ENCODE measurements at regions not wholly inside any gene's neighbourhood (a gene's known extent, or its start where the extent isn't known, plus 50 kb on each side); places are given as distances from the start of the nearest gene placed in this dataset.
"Not testable (repeated sequence)": the region's sequence is repeated elsewhere in the genome, so short reads cannot be mapped to it uniquely, and the experiment has no call there.

GRCh38 chr5:58197875-58198274 lies 262.0 kb downstream of the PLK2 start:
- DNase-seq, result no peak

- no peak for DNase-seq
Observed at GRCh38 chr5:58191443-58191842, 268.4 kb downstream of the PLK2 start.

- DNase-seq, result no peak
Observed at GRCh38 chr5:58188262-58188651, 271.6 kb downstream of the PLK2 start.

DNA sequence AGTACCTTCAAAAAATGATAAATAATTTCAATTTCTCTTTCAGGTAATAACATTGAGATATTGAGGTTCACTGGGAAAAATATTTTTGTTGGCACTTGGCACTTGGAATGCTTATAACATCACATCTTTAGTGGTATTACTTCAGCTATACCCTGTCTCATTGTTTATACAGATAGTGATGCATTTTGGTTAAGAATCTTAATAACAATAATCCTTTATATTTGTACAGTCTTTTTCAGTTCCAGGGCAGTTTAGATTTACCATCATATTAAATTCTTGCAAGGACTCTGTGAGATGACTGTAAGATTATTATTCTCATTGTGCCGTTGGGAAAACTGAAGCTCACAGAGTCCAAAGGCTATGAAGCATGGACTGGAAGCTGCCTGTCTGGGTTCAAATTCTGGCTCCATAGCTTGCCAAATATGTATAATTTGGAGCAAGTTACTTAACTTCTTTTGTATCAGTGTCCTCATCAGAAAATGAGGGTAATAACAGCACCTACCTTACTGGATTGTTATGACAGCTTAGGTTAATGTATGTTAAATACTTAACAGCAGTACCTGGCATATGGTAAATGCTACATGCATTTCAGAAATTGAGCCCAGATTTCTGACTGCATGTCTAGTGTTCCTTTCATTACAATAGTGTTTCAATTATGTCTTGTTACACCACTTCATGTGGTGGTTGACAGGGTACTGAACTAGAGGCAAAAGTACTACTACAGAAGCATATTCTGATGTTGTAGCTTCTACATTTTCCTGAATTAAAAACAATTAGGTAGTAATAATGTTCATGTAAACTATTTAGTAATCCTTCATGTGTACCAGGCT lies 272.2 kb downstream of the PLK2 start:
- no peak for DNase-seq

DNA sequence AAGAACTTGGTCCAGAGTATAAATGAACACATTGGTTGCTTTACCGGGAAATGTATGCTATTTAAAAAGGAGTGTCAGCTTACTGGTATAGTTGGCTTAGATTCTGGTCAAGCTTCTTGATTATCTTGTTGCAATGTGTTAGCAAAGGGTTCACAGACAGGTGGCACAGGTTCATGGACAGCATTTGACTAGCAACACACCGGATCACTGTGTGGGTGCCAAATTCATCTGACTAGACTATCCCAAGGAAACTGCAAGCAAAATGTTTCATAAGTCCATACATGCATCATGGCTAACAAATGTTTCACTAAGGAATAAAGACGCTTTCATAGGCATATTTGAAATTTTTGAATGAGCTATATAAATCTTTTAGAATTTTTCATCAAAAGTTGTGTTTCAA lies 274.1 kb downstream of the PLK2 start:
- no peak for DNase-seq

DNA sequence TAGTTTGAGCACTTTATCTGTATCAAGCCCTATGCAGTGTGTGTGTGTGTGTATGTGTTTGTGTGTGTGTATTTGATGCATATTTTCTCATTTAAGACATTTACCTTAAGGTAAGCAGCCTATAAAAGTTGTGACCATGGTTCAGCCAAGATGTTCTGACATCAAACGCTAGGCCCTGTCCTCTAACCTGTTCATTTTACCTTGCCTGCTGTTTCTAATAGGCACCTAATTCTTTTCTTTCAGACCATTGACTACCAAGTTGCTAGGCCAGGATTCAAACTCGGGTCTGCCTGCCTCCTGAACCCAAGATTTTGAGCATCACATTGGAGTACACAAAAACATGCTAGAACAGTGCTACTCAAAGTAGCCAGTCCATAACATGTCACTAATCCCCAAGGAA lies 274.5 kb downstream of the PLK2 start:
- no peak for DNase-seq

- DNase-seq, result no peak
Observed at GRCh38 chr5:58184910-58185309, 275.0 kb downstream of the PLK2 start.

- no peak for DNase-seq
Observed at GRCh38 chr5:58183786-58184085, 276.1 kb downstream of the PLK2 start.

- no peak for DNase-seq
Observed at GRCh38 chr5:58183078-58183785, 276.7 kb downstream of the PLK2 start.

- DNase-seq, result no peak
Observed at GRCh38 chr5:58182287-58182841, 277.5 kb downstream of the PLK2 start.

- no peak for DNase-seq
Observed at GRCh38 chr5:58181578-58182286, 278.2 kb downstream of the PLK2 start.

- DNase-seq, result no peak
Observed at GRCh38 chr5:58172946-58173345, 286.9 kb downstream of the PLK2 start.

DNA sequence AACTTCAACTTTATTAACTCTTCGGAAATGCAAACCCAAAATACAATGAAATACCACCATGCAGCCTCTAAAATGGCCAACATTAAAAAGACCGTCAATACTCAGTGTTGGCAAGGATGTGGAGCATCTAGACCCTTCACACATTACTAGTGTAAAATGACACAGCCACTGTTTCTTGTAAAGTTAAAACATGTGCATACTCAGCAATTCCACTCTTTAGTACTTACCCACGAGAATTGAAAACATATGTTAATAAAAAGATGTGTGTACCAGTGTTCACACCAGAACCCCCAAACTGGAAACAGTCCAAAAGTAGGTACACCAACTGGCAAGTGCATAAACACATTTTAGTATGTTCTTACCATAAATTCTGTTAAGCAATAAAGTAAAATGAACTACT lies 294.7 kb downstream of the PLK2 start:
- no peak for DNase-seq

- not testable (repeated sequence) for DNase-seq
Observed at GRCh38 chr5:58161889-58162288, 298.0 kb downstream of the PLK2 start.

DNA sequence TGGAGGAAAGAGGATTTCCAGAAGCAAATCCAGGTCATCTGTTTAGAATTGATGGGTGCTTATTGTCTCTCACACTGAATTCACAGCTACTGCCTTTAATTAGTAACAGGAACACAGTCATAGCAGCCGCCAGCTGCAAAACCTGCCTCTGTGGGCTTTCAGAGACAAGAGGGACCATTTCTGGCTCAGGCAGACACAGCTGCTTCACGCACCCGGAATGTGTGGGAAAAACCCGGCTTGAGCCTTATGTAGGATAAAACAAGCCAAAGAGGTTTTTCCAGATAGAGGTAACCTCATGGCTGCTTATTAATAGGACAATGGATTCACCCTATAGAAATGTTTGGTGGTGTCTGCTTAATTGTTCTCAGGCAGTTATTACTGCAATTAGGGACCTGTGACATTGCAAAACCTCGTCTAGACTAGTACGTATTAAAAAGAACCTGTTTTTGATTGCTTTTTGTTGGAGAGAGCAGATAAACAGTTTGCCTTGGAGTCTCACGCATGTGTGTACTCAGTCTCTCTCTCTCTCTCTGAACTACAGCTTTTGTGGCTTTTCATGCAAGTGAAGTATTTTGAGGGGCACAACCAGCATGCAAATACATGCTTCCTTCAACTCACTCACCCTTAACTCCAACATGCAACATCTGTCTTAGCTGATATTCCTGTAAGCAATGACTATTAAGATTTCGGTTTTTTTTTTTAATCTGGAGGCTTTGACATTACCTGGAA lies 302.7 kb downstream of the PLK2 start:
- no peak for DNase-seq

DNA sequence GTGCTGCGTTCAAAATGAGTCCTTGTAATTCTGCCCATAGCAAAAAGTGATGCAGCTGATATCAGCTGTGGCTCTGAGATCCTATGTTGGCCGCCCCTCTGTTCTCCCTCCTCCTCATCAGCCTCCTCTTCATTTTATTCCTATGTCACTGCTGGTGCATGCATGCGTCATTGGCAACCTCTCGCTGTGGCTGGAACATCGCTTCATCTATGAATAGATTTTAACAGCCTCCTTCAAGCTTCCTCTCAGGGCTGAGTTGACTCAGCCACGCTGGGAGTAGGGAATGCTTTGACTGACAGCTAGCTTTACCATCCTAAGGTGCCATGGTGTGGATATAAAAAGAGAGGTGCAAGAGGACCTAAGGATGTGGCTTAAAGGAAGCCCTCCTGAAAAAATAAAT lies 303.5 kb downstream of the PLK2 start:
- DNase-seq, result no peak

GRCh38 chr5:58153255-58153654 lies 306.6 kb downstream of the PLK2 start:
- no peak for DNase-seq

DNA sequence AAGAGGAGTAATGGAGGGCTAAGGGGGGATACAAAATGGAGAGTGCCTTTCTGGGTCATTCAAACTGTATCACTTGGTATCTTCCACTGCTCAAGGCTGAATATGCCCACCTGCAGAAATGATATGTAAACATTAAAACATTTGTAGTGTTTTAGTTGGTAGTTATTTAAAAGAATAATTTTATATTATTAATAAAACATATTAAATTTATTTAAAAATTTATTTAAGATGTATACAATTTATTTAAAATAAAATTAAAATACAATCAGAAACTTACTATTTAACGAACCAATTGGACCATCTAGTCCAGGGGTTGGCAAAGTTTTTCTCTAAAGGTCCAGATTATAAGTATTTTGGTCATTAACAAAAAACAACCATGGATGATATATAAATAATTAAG lies 308.5 kb downstream of the PLK2 start:
- DNase-seq, result no peak

DNA sequence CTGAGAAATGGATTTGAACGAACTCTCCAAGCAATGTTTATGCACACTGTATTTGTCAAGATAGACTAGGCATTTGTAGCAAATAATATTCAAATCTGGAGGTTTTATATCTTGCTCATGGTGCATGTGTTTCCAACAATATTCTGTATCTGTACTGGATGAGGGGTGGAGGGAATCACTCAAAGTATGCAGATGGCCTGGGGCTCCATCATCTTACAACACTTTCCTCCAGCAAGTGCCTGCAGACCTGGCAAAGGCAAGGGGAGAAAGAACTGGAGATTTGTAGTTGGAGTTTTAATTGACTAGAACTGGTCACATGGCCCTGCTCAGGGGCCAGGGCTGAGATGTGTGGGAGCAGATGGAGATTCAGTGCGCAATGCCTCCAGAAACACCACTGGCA lies 309.0 kb downstream of the PLK2 start:
- no peak for DNase-seq

DNA sequence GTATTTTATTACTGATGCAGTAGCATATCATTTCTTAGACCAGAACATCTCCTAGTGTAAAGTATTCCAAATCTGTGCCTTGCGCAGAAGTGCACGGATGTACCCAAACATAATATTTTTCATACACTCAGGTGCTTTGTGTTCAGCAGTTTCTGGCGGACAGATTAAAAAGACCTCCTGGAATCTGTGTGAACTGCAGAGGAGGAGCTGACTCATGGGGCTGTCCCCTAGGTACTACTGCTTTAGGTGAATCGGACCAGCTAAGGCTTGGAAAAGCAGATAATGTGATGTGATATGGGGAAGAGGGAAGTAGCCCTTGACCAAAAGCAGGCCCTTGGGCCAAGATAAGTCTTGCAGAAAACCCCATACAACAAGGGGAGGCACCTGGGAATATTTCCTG lies 310.1 kb downstream of the PLK2 start:
- no peak for DNase-seq

DNA sequence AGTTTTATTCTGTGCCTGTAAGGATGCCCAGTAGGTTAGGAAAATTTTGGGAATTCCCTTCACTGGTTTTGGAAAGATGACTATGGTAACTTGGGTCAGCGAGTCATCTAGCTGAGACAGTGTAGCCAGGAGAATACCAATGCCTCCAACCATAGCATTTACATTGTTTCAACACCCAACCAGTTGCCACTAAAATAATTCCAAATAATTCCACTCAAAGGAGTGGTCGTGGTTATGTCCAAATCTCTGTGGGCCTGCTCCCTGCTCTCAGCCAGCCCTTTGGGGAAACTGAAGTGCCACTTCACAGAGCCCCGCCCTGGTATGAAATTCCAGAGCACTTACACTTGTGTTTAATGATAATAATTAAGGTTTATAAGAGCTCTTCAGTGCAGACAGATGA lies 310.5 kb downstream of the PLK2 start:
- DNase-seq, result no peak

DNA sequence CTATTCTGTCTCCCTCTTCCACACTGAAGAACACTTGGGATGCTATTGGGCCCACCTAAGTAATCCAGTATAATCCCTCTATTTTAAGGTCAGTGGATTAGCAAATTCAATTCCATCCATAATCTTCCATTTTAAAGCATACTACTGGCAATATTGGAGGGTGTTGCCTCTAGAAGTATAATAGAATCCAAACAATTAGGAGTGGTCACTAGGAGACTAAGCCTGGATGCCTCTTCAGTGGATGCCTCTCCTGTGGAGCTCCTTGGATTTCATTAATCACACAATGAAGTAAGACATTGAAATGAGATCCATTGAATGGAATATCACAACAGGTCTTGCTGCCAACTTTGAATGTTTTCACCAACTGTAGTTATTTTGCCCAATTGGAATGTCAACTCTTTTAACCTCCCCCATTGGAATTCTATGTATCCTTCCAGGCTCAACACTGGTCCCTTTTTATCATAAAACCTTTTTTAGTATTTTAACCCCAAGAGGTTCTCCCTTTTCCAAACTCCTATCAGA lies 311.6 kb downstream of the PLK2 start:
- DNase-seq, result no peak

DNA sequence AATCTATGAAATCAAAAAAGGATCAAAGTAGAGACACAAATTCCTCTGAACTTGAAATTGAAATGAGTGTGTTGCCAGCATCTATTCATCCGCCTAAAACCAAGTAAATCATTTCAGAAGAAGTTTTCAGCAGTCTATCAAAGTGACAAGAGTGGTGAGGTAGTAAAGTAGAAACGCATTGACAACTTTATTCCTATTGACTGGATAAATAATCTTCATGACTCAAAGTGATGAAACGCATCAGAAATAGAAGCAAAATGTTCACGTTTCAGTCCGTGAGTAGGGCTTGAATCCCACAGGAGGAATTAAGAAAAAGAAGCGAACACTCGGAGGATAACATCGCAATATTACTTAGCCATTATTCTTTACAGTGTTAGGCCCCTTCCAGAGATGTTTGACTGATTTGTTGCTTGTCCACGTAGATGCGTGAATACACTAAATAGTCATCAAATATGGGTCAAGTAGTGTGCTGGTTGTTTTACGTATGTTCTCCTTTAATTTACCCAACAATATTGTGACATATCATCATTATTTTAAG lies 314.4 kb downstream of the PLK2 start:
- DNase-seq, result no peak

Data from DMS79 treated with DMSO at 0.1 percent for 48 hours (cell line).